ENCODE measurements at regions not wholly inside any gene's neighbourhood (a gene's known extent, or its start where the extent isn't known, plus 50 kb on each side); places are given as distances from the start of the nearest gene placed in this dataset.

DNA sequence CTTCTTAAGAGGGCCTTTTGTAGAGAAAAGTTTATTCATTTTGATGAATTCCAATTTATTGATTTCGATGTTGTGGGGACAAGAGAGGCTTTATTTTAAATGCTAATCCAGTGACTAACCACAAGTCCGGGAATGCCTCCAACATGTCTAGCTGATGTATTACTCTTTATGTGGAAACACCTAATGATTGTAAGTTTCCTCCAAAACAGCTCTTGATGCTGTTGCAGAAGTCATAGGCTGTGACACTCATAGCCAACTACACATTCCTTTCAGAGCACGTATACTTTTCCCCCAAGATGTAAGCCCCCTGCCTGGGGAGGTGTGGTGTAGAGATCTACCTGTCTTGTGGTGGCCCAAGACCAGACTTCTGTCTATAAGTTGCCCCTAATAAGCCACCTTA, 61.3 kb upstream of the RNF24 start (continued):
- TF ChIP-seq, protein P1, sequence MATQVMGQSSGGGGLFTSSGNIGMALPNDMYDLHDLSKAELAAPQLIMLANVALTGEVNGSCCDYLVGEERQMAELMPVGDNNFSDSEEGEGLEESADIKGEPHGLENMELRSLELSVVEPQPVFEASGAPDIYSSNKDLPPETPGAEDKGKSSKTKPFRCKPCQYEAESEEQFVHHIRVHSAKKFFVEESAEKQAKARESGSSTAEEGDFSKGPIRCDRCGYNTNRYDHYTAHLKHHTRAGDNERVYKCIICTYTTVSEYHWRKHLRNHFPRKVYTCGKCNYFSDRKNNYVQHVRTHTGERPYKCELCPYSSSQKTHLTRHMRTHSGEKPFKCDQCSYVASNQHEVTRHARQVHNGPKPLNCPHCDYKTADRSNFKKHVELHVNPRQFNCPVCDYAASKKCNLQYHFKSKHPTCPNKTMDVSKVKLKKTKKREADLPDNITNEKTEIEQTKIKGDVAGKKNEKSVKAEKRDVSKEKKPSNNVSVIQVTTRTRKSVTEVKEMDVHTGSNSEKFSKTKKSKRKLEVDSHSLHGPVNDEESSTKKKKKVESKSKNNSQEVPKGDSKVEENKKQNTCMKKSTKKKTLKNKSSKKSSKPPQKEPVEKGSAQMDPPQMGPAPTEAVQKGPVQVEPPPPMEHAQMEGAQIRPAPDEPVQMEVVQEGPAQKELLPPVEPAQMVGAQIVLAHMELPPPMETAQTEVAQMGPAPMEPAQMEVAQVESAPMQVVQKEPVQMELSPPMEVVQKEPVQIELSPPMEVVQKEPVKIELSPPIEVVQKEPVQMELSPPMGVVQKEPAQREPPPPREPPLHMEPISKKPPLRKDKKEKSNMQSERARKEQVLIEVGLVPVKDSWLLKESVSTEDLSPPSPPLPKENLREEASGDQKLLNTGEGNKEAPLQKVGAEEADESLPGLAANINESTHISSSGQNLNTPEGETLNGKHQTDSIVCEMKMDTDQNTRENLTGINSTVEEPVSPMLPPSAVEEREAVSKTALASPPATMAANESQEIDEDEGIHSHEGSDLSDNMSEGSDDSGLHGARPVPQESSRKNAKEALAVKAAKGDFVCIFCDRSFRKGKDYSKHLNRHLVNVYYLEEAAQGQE (IDR thresholded peaks at IDR 0.05; ENCODE audit: unreplicated experiment), result no peak
- no peak for TF ChIP-seq ZNF331 (CRISPR knock-in tag; IDR thresholded peaks at IDR 0.05; ENCODE audit: low read depth)

DNA sequence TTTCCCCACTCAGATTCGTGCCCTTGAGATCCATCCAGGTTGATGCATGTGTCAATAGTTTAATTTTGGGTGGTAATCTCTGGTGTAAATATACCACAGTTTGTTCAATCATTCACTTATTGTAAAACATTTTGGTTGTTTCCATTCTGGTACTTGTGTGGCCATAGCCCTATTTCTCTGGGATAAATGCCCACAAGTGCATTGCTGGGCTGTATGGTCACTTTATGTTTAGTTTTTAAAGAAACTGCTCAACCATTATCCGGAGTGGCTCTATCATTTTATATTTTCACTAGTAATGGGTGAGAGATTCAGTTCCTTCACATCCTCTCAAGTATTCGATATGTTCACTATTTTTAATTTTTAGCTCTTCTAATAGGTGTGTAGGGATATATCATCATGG, 60.7 kb upstream of the RNF24 start:
- no peak overlapping the region for H3K4me3 ChIP-seq
- H2AFZ ChIP-seq, result no peak overlapping the region
- H3K9me2 ChIP-seq (ENCODE audit: insufficient read depth), result no peaks in the 10 kb centered on the region
- DNase-seq (ENCODE audit: low spot score) (no peak), ATAC-seq (no peak)
- Mint-ChIP-seq H3K9me3 (no peaks in the 10 kb centered on the region), H3K27ac (no peak overlapping the region), H3K4me1 (peaks cover 21% of the 10 kb centered on the region), H3K36me3 (ENCODE audit: low read depth) (no peaks in the 10 kb centered on the region), H3K4me3 (no peak overlapping the region), H3K27me3 (ENCODE audit: insufficient read depth, low read depth, poor library complexity) (peaks cover 10% of the 10 kb centered on the region)
- H3K36me3 ChIP-seq (ENCODE audit: insufficient read depth), result no peaks in the 10 kb centered on the region
- no peaks in the 10 kb centered on the region for H4K20me1 ChIP-seq (replicated peaks; ENCODE audit: insufficient read depth)
- no peak overlapping the region for H3K27ac ChIP-seq (ENCODE audit: low read depth)
- no peaks in the 10 kb centered on the region for H3K79me2 ChIP-seq (replicated peaks; ENCODE audit: insufficient read depth)
- no peaks in the 10 kb centered on the region for H3F3A ChIP-seq (replicated peaks; ENCODE audit: low read depth)
- no peak overlapping the region for H3K4me2 ChIP-seq
- H3K27me3 ChIP-seq (ENCODE audit: insufficient read depth), result no peaks in the 10 kb centered on the region
- no peak for TF ChIP-seq ZNF114 (CRISPR knock-in tag; IDR thresholded peaks at IDR 0.05)
- TF ChIP-seq, protein P2, sequence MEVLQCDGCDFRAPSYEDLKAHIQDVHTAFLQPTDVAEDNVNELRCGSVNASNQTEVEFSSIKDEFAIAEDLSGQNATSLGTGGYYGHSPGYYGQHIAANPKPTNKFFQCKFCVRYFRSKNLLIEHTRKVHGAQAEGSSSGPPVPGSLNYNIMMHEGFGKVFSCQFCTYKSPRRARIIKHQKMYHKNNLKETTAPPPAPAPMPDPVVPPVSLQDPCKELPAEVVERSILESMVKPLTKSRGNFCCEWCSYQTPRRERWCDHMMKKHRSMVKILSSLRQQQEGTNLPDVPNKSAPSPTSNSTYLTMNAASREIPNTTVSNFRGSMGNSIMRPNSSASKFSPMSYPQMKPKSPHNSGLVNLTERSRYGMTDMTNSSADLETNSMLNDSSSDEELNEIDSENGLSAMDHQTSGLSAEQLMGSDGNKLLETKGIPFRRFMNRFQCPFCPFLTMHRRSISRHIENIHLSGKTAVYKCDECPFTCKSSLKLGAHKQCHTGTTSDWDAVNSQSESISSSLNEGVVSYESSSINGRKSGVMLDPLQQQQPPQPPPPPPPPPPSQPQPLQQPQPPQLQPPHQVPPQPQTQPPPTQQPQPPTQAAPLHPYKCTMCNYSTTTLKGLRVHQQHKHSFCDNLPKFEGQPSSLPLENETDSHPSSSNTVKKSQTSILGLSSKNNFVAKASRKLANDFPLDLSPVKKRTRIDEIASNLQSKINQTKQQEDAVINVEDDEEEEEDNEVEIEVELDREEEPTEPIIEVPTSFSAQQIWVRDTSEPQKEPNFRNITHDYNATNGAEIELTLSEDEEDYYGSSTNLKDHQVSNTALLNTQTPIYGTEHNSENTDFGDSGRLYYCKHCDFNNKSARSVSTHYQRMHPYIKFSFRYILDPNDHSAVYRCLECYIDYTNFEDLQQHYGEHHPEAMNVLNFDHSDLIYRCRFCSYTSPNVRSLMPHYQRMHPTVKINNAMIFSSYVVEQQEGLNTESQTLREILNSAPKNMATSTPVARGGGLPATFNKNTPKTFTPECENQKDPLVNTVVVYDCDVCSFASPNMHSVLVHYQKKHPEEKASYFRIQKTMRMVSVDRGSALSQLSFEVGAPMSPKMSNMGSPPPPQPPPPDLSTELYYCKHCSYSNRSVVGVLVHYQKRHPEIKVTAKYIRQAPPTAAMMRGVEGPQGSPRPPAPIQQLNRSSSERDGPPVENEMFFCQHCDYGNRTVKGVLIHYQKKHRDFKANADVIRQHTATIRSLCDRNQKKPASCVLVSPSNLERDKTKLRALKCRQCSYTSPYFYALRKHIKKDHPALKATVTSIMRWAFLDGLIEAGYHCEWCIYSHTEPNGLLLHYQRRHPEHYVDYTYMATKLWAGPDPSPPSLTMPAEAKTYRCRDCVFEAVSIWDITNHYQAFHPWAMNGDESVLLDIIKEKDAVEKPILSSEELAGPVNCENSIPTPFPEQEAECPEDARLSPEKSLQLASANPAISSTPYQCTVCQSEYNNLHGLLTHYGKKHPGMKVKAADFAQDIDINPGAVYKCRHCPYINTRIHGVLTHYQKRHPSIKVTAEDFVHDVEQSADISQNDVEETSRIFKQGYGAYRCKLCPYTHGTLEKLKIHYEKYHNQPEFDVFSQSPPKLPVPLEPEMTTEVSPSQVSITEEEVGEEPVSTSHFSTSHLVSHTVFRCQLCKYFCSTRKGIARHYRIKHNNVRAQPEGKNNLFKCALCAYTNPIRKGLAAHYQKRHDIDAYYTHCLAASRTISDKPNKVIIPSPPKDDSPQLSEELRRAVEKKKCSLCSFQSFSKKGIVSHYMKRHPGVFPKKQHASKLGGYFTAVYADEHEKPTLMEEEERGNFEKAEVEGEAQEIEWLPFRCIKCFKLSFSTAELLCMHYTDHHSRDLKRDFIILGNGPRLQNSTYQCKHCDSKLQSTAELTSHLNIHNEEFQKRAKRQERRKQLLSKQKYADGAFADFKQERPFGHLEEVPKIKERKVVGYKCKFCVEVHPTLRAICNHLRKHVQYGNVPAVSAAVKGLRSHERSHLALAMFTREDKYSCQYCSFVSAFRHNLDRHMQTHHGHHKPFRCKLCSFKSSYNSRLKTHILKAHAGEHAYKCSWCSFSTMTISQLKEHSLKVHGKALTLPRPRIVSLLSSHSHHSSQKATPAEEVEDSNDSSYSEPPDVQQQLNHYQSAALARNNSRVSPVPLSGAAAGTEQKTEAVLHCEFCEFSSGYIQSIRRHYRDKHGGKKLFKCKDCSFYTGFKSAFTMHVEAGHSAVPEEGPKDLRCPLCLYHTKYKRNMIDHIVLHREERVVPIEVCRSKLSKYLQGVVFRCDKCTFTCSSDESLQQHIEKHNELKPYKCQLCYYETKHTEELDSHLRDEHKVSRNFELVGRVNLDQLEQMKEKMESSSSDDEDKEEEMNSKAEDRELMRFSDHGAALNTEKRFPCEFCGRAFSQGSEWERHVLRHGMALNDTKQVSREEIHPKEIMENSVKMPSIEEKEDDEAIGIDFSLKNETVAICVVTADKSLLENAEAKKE (CRISPR knock-in tag; IDR thresholded peaks at IDR 0.05), result no peak
- TF ChIP-seq ZNF331 (CRISPR knock-in tag; IDR thresholded peaks at IDR 0.05; ENCODE audit: low read depth), result no peak
- no peak for TF ChIP-seq POLR2AphosphoS5 (IDR thresholded peaks at IDR 0.05; ENCODE audit: low read depth)
- TF ChIP-seq NANOG (IDR thresholded peaks at IDR 0.05; ENCODE audit: borderline replicate concordance), result no peak
- no peak for TF ChIP-seq CREB1 (CRISPR knock-in tag; IDR thresholded peaks at IDR 0.05; ENCODE audit: low read depth)
- no peak for TF ChIP-seq EZH2 (IDR thresholded peaks at IDR 0.05; ENCODE audit: low read depth, unreplicated experiment)
- peaks cover 7% of the 10 kb centered on the region; the same call in 1 of the 2 replicates for H3K4me1 ChIP-seq (ENCODE audit: insufficient read depth)

All from GM23338 (cell line).